BJ (cell line): ENCODE measurements at regions not wholly inside any gene's neighbourhood (a gene's known extent, or its start where the extent isn't known, plus 50 kb on each side); places are given as distances from the start of the nearest gene placed in this dataset.

Experiments used
- CTCF ChIA-PET: fragments of 350-600 bp; formaldehyde crosslinking; extraction: SDS; loops from one replicate; lab custom pipeline; 2021; ENCODE audit warnings: antibody characterized with exemption, inconsistent platforms; lab: Yijun Ruan, JAX
- POLR2A ChIA-PET: fragments of 300-600 bp; sonication (Branson Sonifier 250); formaldehyde crosslinking; extraction: SDS; loops from one replicate; lab custom pipeline; 2021; ENCODE audit warnings: antibody characterized with exemption; lab: Charles Lee
- DNase-seq: peaks from one replicate; pipeline ENCODE4 v3.0.0-alpha.2; 2011; ENCODE audit warnings: low read depth
- H3K27me3 ChIP-seq: 2 replicates; pipeline ENCODE4 v1.6.0; 2011; ENCODE audit warnings: low read length; ENCODE audit not compliant: control insufficient read depth, insufficient read depth
- H3K36me3 ChIP-seq: 2 replicates; pipeline ENCODE4 v1.5.1; 2011; ENCODE audit warnings: low read length; ENCODE audit not compliant: control insufficient read depth, insufficient read depth
- H3K4me3 ChIP-seq: 2 replicates; pipeline ENCODE4 v1.5.1; 2011; ENCODE audit warnings: low read depth, mild to moderate bottlenecking, control low read depth, low read length
- CTCF ChIP-seq: IDR thresholded peaks from 2 replicates; pipeline ENCODE4 v1.5.1; 2011; ENCODE audit warnings: low read depth, mild to moderate bottlenecking, control low read depth, inconsistent platforms, low read length, moderate library complexity; ENCODE audit not compliant: insufficient read depth

- no peak for TF ChIP-seq CTCF
- ChIA-PET CTCF (no interaction called here), POLR2A (no interaction called here)
Observed at GRCh38 chr5:61801174-61801573, 469.1 kb downstream of the ZSWIM6 start.

DNA sequence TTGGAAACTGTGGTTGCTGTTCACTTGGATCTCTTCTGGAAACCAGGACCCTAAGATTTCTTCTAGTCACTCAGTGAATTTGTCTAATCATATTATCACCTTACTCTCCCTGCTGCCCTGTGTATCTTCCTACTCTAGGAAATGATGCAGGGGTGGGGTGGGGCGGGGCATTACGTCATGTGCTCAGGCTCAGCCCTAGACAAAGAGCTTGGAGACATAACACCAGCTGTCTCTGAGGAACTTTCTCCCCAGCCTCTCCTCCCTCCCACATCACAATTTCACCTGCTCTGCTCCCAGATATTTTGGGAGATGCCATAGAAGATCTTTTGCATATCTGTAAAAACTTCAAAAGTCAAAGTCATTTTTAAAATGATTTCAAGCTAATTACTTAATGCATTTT is 470.4 kb downstream of the ZSWIM6 start:
- CTCF ChIA-PET = interaction anchor here (0.6 to 1.4 kb wide), 5 partner anchors 10 to 23 kb away, joined by 3 to 4 read pairs (median 4); no protein-coding TSS in a partner anchor
- no peaks in the 10 kb centered on the region; the same call in 1 of the 2 replicates for H3K27me3 ChIP-seq
- H3K4me3 ChIP-seq = no peak overlapping the region
- no peak for TF ChIP-seq CTCF
- no peaks in the 10 kb centered on the region for H3K36me3 ChIP-seq
- DNase-seq = no peak
- POLR2A ChIA-PET = no interaction called here

More at GRCh38 chr5:61801174-61801573, 469.1 kb downstream of the ZSWIM6 start:
- Histone ChIP-seq H3K4me3 (no peak overlapping the region), H3K27me3 (no peaks in the 10 kb centered on the region; the same call in 1 of the 2 replicates), H3K36me3 (no peaks in the 10 kb centered on the region)
- DNase-seq = no peak

GRCh38 chr5:61805101-61805500 is 473.0 kb downstream of the ZSWIM6 start:
- DNase-seq = no peak
- no peak for TF ChIP-seq CTCF
- H3K4me3 ChIP-seq = no peak overlapping the region
- CTCF ChIA-PET = interaction anchor here (0.6 to 4.1 kb wide), 2 partner anchors 12 to 21 kb away, joined by 3 to 16 read pairs; no protein-coding TSS in a partner anchor
- POLR2A ChIA-PET = no interaction called here
- H3K27me3 ChIP-seq = no peaks in the 10 kb centered on the region; the same call in 1 of the 2 replicates
- no peaks in the 10 kb centered on the region for H3K36me3 ChIP-seq

- no peak for TF ChIP-seq CTCF
- CTCF ChIA-PET = interaction anchor here (0.6 to 4.1 kb wide), 2 partner anchors 11 to 353 kb away, joined by 3 to 16 read pairs; no protein-coding TSS in a partner anchor
- H3K36me3 ChIP-seq = no peaks in the 10 kb centered on the region
- DNase-seq = no peak
- POLR2A ChIA-PET = no interaction called here
- H3K4me3 ChIP-seq = no peak overlapping the region
- no peaks in the 10 kb centered on the region; the same call in 1 of the 2 replicates for H3K27me3 ChIP-seq
Observed at GRCh38 chr5:61806491-61807020, 474.5 kb downstream of the ZSWIM6 start.

- Histone ChIP-seq H3K36me3 (no peaks in the 10 kb centered on the region), H3K4me3 (no peak overlapping the region), H3K27me3 (no peaks in the 10 kb centered on the region; the same call in 1 of the 2 replicates)
- no peak for TF ChIP-seq CTCF
- ChIA-PET POLR2A (no interaction called here), CTCF (interaction anchor here (1.2 to 4.1 kb wide), 2 partner anchors 9 kb away, joined by 3 to 16 read pairs; no protein-coding TSS in a partner anchor)
- DNase-seq = no peak
Observed at GRCh38 chr5:61808091-61808490, 476.0 kb downstream of the ZSWIM6 start.
